Lower lobe of right lung (tissue), 2 donors: ENCODE measurements at regions not wholly inside any gene's neighbourhood (a gene's known extent, or its start where the extent isn't known, plus 50 kb on each side); places are given as distances from the start of the nearest gene placed in this dataset.

ENCODE experiments used
- ATAC-seq, 2 donors: fragments of 200-7000 bp; cut with Tn5 transposase; one replicate each; pipeline ENCODE4 v1.9.1; 2020 to 2022; ENCODE audit warnings: mild to moderate bottlenecking in 2 of 2, moderate library complexity in 2 of 2
- DNase-seq: peaks from one replicate; pipeline ENCODE4 v3.0.0-alpha.2; 2020
- H3K27ac ChIP-seq: fragments of 200-600 bp; one replicate; pipeline ENCODE4 v1.8.0; 2022
- H3K27me3 ChIP-seq: fragments of 200-600 bp; one replicate; pipeline ENCODE4 v1.8.0; 2022; ENCODE audit warnings: low read depth
- H3K36me3 ChIP-seq: fragments of 200-600 bp; one replicate; pipeline ENCODE4 v1.8.0; 2022; ENCODE audit warnings: mild to moderate bottlenecking
- H3K4me1 ChIP-seq: fragments of 200-600 bp; one replicate; pipeline ENCODE4 v1.8.0; 2022
- H3K4me3 ChIP-seq: fragments of 200-600 bp; one replicate; pipeline ENCODE4 v1.8.0; 2022; ENCODE audit warnings: mild to moderate bottlenecking
- H3K9me3 ChIP-seq: fragments of 200-600 bp; one replicate; pipeline ENCODE4 v1.8.0; 2022
- CTCF ChIP-seq: fragments of 200-600 bp; IDR thresholded peaks from one replicate; pipeline ENCODE4 v1.8.0; 2022; ENCODE audit warnings: antibody characterized with exemption, mild to moderate bottlenecking
- intact Hi-C: fragments of 100-400 bp; cut with DNase I; formaldehyde crosslinking; loops from one replicate; pipeline ENCODE4 v1.11.0; 2022
- donor health status: DM: no; HTN: yes; CAD: no; lungs with severe emphysema.

- DNase-seq (no peak), ATAC-seq (no peak)
- Histone ChIP-seq H3K4me1 (no peaks in the 10 kb centered on the region), H3K27me3 (no peaks in the 10 kb centered on the region), H3K9me3 (no peaks in the 10 kb centered on the region), H3K36me3 (no peaks in the 10 kb centered on the region), H3K27ac (no peak overlapping the region), H3K4me3 (no peak overlapping the region)
- no peak for TF ChIP-seq CTCF
- intact Hi-C loops = no loop called here
These were observed 120.1 kb upstream of the SLC25A36 start for GRCh38 chr3:140821493-140821892.

- no peak for ATAC-seq
- H3K4me3 ChIP-seq = no peak overlapping the region
- no peaks in the 10 kb centered on the region for H3K36me3 ChIP-seq
- no peaks in the 10 kb centered on the region for H3K4me1 ChIP-seq
- DNase-seq = no peak
- H3K27me3 ChIP-seq = no peaks in the 10 kb centered on the region
- no peak for TF ChIP-seq CTCF
- H3K27ac ChIP-seq = no peak overlapping the region
- intact Hi-C loops = no loop called here
- H3K9me3 ChIP-seq = no peaks in the 10 kb centered on the region
These were observed 119.1 kb upstream of the SLC25A36 start for GRCh38 chr3:140822401-140823047.

GRCh38 chr3:140823106-140823505 is 118.5 kb upstream of the SLC25A36 start:
- no peak for DNase-seq
- intact Hi-C loops = no loop called here

GRCh38 chr3:140827894-140828293 is 113.7 kb upstream of the SLC25A36 start:
- intact Hi-C loops = no loop called here
- ATAC-seq = no peak

More at GRCh38 chr3:140823106-140823505, 118.5 kb upstream of the SLC25A36 start:
- Histone ChIP-seq H3K27ac (no peak overlapping the region), H3K4me1 (no peaks in the 10 kb centered on the region), H3K36me3 (no peaks in the 10 kb centered on the region), H3K4me3 (no peak overlapping the region), H3K9me3 (no peaks in the 10 kb centered on the region), H3K27me3 (no peaks in the 10 kb centered on the region)
- no peak for TF ChIP-seq CTCF
- ATAC-seq = no peak

GRCh38 chr3:140828585-140828984 is 113.1 kb upstream of the SLC25A36 start:
- no peak overlapping the region for H3K27ac ChIP-seq
- H3K9me3 ChIP-seq = no peaks in the 10 kb centered on the region
- H3K4me3 ChIP-seq = no peak overlapping the region

More at GRCh38 chr3:140827894-140828293, 113.7 kb upstream of the SLC25A36 start:
- no peaks in the 10 kb centered on the region for H3K27me3 ChIP-seq
- DNase-seq = no peak
- no peak overlapping the region for H3K4me3 ChIP-seq
- H3K4me1 ChIP-seq = no peaks in the 10 kb centered on the region
- no peaks in the 10 kb centered on the region for H3K9me3 ChIP-seq
- no peaks in the 10 kb centered on the region for H3K36me3 ChIP-seq
- H3K27ac ChIP-seq = no peak overlapping the region
- no peak for TF ChIP-seq CTCF

More at GRCh38 chr3:140828585-140828984, 113.1 kb upstream of the SLC25A36 start:
- Histone ChIP-seq H3K36me3 (no peaks in the 10 kb centered on the region), H3K4me1 (no peaks in the 10 kb centered on the region), H3K27me3 (no peaks in the 10 kb centered on the region)
- no peak for ATAC-seq
- no peak for DNase-seq
- intact Hi-C loops = no loop called here
- TF ChIP-seq CTCF = no peak
